ENCODE measurements at regions not wholly inside any gene's neighbourhood (a gene's known extent, or its start where the extent isn't known, plus 50 kb on each side); places are given as distances from the start of the nearest gene placed in this dataset.

- H3K36me3 ChIP-seq, result no peaks in the 10 kb centered on the region
- no peak overlapping the region for H3K4me3 ChIP-seq
- peaks cover 0 to 15% (median 5%) of the 10 kb centered on the region in 4 donors for H3K9me3 ChIP-seq
- TF ChIP-seq CTCF (IDR thresholded peaks at IDR 0.05) (no peak), EP300 (IDR thresholded peaks at IDR 0.05) (no peak), POLR2A (IDR thresholded peaks at IDR 0.05) (no peak)
- WGBS, 5 donors, result 83 to 88% (median 85%) methylated on average over 12 of the region's 12 CpGs
- peaks cover 3 to 19% (median 12%) of the 10 kb centered on the region in 4 donors for H3K4me1 ChIP-seq
- intact Hi-C loops (cut with DNase I; ENCODE audit: low total_unique reads), result no loop called here
- H3K27ac ChIP-seq, result no peak overlapping the region
- DNase-seq, result no peak
- peaks cover 0 to 59% (median 12%) of the 10 kb centered on the region in 3 donors for H3K27me3 ChIP-seq
Measured at GRCh38 chr18:78765142-78765541, 214.5 kb upstream of the SALL3 start.

GRCh38 chr18:78765637-78766281 is 213.9 kb upstream of the SALL3 start:
- no peak overlapping the region for H3K4me3 ChIP-seq
- intact Hi-C loops (cut with DNase I; ENCODE audit: low total_unique reads), result no loop called here
- H3K4me1 ChIP-seq, result peaks cover 3 to 19% (median 12%) of the 10 kb centered on the region in 4 donors
- WGBS, 5 donors, result 83 to 91% (median 88%) methylated on average over 23 of the region's 23 CpGs
- H3K27ac ChIP-seq, result no peak overlapping the region
- H3K36me3 ChIP-seq, result no peaks in the 10 kb centered on the region
- peaks cover 0 to 65% (median 17%) of the 10 kb centered on the region in 3 donors for H3K27me3 ChIP-seq
- TF ChIP-seq POLR2AphosphoS5 (IDR thresholded peaks at IDR 0.05), result no peak
- no peak for DNase-seq
- H3K9me3 ChIP-seq, result peaks cover 0 to 15% (median 2%) of the 10 kb centered on the region in 4 donors

- TF ChIP-seq POLR2AphosphoS5 (IDR thresholded peaks at IDR 0.05) (no peak), POLR2A (IDR thresholded peaks at IDR 0.05) (no peak), CTCF (IDR thresholded peaks at IDR 0.05) (no peak), EP300 (IDR thresholded peaks at IDR 0.05) (no peak)
- Histone ChIP-seq H3K27ac (no peak overlapping the region), H3K4me3 (no peak overlapping the region), H3K27me3 (peaks cover 0 to 77% (median 24%) of the 10 kb centered on the region in 3 donors), H3K9me3 (peaks cover 0 to 11% (median 2%) of the 10 kb centered on the region in 4 donors), H3K36me3 (no peaks in the 10 kb centered on the region), H3K4me1 (peaks cover 3 to 19% (median 12%) of the 10 kb centered on the region in 4 donors)
- intact Hi-C loops (cut with DNase I; ENCODE audit: low total_unique reads), result no loop called here
- no peak for DNase-seq
- WGBS, 5 donors, result 81 to 88% (median 83%) methylated on average over 28 to 31 of the region's 31 CpGs
Measured at GRCh38 chr18:78766651-78767533, 212.7 kb upstream of the SALL3 start.

- no peaks in the 10 kb centered on the region for H3K36me3 ChIP-seq
- intact Hi-C loops (cut with DNase I; ENCODE audit: low total_unique reads), result no loop called here
- H3K9me3 ChIP-seq, result peaks cover 0 to 3% (median 2%) of the 10 kb centered on the region in 4 donors
- peaks cover 0 to 80% (median 24%) of the 10 kb centered on the region in 3 donors for H3K27me3 ChIP-seq
- no peak for TF ChIP-seq POLR2AphosphoS5 (IDR thresholded peaks at IDR 0.05)
- TF ChIP-seq EP300 (IDR thresholded peaks at IDR 0.05), result no peak
- no peak for TF ChIP-seq POLR2A (IDR thresholded peaks at IDR 0.05)
- no peak for TF ChIP-seq CTCF (IDR thresholded peaks at IDR 0.05)
- 72 to 95% (median 74%) methylated on average over 5 to 14 of the region's 14 CpGs for WGBS, 5 donors
- peaks cover 3 to 19% (median 12%) of the 10 kb centered on the region in 4 donors for H3K4me1 ChIP-seq
- no peak for DNase-seq
- H3K27ac ChIP-seq, result no peak overlapping the region
- no peak overlapping the region for H3K4me3 ChIP-seq
Measured at GRCh38 chr18:78767648-78768071, 212.0 kb upstream of the SALL3 start.
